ENCODE measurements at regions not wholly inside any gene's neighbourhood (a gene's known extent, or its start where the extent isn't known, plus 50 kb on each side); places are given as distances from the start of the nearest gene placed in this dataset.
"Not testable (repeated sequence)": the region's sequence is repeated elsewhere in the genome, so short reads cannot be mapped to it uniquely, and the experiment has no call there.

DNA sequence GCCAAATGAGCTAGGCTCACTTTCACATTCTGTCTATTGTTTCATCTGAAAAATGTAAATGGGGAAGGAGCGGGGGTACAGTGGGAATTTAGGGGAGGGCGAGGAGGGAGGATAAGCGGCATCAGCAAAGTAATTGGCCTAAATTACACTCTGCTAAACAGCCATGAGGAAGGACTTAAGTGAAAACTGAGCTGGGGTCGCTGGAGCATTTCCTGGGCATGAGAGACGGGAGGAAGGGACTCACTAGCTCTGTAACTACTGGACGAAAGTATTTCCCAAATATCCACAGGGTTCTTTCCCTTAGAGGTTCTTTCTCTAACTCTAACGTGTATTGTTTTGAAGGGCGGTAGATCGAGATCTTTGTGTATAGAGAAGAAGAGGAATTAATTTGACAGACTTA, 418.0 kb downstream of the SOX2 start:
- no peak for DNase-seq (ENCODE audit: low read depth in 1 of 2, low spot score in 1 of 2)

DNA sequence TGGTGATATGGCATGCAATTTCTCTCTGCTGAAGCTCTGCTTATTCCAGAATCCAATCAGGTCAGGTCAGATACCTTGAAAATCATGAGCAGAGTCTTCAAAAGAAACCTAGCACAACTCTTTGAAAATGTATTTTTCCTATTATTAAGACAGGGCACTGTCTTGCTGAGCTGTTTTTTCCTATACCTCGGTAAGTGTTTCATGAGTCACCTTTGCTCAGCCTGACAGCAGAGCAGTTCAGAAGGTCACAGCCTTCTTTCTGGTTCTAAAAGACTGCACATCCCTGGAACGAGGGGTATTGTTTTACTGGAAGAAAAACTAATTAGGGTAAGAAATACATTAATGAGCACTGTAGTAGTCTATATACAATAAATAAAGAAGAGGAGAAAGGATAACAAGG, 422.0 kb downstream of the SOX2 start:
- DNase-seq (ENCODE audit: low read depth in 1 of 2, low spot score in 1 of 2) = no peak

DNA sequence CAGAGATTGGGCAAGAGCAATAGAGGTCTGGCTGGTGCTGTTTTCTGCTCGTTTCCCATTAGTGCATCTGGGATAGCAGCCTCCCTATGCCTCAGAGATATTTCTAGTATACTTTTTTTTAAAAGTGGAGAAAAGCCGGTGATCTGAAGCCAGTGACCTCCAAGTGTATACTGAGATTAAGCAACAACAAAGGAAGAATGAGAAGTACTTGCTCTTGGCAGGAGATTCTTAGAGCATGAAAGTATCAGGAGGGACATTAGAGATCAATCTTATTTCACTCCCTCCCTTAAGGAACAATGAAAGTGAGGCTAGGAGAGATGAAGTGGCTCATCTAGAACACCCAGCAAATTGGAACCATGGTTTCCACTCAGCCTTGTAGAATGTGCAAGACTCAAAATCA, 423.3 kb downstream of the SOX2 start:
- DNase-seq (ENCODE audit: low read depth in 1 of 2, low spot score in 1 of 2) = no peak

DNA sequence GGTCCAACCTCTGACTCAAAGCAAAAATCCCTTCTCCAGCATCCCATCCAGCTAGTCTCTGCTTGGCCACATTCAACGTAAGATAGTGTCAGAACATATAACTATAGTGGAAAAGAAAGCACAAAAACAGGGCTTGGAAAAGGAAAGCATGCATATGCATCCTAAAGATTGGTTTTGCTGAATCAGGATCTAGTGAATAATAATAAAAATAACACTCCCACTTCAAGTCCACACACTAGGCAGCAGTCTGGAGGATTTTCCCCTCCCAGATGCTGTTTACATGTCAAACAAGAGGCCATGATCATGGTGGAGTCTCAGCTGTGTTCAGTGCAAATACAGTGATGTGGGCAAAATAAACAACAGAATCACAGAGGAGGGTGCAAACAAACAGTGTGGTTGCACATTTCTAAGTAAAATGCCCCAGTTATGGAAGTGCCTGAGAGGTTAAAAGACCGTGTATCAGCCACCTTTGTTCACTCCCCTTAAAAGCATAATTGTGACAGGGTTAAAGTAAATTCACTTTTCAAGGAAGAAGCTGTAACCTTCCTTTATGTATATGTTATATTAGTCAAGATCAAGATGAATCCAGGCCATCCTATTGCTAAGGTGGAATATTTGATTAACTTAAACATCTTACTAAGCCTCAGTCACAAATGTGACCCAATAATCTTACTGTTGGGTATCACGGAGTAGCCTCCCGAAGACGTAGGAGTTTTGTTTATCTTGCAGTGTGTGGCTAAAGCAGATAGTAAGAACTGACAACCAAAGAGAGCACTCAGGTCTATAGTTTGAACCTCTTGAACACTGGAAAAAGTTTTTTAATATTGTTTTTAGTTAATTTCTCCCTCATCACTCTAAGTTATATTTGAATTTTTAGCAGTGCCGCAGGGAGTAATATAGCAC, 424.5 kb downstream of the SOX2 start:
- no peak for DNase-seq (ENCODE audit: low read depth in 1 of 2, low spot score in 1 of 2)

DNA sequence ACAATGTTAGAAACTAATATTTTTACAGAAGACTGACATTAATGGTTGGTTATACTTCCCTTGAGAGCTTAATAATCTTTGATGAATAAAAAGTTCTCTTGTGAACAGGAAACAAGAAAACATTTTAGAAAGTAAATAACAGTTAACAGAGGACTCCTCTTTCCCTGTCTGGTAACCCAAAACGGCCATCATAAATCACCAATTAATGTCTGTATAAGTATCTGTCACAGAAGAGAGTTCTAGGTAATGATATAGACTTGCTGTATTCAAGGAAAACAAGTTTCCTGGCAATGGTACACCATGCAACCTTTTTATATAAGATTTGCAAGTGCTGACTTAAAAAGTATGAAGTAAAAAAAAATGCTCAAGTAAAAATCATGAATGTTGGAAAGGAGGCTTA, 426.7 kb downstream of the SOX2 start:
- DNase-seq (ENCODE audit: low read depth in 1 of 2, low spot score in 1 of 2) = no peak

DNA sequence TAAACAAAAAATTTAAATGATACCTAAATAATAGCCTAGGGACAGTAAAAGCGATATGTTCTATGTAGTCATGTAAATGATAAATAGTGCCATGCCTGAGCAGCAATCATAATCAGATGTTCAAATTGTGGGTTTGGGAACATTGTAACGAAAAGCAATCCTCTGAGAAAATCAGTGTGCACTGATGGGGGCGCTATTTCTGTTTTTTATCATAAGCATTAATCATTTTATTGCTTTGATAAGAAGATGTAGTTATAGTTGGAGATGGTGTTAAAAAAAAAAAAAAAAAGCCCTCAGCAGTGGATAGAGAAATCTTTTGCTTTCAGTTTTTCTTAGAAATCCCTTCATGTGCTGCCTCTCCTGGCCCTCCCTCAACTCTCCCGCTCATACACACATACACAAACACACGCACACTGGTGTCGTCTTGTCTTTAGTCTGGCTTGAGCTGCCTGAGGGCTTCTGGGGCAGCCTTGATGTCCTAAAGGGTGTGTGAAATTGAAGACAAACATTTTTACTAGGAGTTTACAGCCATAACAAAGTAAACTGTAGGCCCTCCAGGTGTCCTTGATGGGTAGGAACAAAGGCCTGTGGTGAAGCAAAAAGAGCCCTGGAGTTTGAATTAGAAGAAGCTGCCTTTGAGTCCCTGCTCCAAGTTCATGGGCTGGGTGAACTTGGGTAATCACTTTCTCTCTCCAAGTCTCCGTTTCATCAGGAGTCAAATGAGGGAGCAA, 428.1 kb downstream of the SOX2 start:
- DNase-seq (ENCODE audit: low read depth in 1 of 2, low spot score in 1 of 2) = no peak

DNA sequence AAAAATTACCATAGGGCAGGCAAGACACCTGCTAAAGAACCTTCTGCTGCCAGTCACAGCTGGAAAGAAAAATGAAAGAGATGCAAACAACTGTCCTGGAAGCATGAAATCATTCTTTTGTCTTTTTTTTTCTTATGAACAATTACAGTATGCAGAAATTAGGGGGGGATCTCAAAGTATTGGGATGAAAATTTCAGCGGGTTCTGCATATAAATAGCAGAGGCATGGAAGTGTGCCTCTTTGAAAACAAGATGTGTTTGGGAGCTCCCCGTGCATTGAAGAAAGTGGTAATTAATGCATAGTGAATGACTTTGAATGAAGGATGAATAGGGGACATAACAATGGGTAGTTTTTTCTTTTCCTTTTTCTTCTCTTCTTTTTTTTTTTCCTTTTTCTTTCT, 431.2 kb downstream of the SOX2 start:
- DNase-seq (ENCODE audit: low read depth in 1 of 2, low spot score in 1 of 2) = no peak

DNA sequence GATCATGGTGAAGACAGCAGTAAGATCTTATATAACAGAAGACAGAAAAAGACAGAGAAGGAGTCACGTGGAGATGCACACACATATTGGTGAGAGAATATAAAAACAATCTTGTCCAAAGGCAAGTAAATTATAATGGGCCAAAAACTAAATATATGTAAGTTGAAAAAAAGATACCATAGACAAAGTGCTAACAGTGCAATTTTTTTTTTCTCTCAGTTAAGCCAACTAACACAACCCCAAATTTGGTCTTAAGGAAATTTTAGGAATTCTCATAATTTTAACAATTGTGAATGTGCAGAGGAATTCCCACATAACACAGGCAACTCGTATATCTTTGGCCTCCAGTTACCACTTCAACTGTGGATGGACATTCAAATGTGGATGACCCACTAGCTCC, 432.2 kb downstream of the SOX2 start:
- DNase-seq (ENCODE audit: low read depth in 1 of 2, low spot score in 1 of 2) = no peak

DNA sequence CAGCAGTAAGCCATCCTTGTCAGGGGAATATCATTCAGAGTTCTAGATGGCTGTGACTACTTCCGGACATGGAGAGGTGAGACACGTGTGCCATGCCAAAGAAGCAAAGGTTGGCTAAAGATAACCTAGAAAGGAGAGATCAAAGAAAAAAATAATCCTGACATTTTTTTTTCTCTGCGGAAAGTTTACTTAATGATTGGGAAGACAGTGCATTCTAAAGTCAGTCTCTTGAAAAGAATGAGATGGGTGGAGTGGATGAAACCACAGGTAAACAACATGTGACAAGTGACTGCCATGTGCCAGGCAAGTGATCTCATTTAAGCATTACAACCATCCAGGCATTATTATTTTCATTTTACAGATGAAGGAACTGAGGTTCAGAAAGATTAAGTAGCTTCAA, 436.6 kb downstream of the SOX2 start:
- DNase-seq (ENCODE audit: low read depth in 1 of 2, low spot score in 1 of 2) = no peak

DNA sequence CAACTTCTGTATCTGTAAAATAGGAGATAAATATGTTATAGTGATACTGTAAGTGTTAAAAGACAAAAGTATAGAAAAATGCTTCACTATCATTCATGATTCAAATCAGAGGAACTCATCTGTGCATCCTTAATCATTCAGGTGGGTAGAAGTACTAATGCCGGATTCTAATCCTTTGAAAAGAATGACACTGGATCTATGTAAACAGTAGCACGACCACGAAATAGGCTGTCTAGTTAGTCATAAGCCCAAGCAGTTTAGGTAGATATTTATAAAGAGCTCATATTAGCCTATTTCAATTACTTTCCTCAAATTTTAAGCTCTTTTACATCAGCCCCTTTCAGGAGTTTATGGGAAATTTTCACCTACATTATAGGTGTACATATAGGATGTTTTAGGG, 437.9 kb downstream of the SOX2 start:
- no peak for DNase-seq (ENCODE audit: low read depth in 1 of 2, low spot score in 1 of 2)

DNA sequence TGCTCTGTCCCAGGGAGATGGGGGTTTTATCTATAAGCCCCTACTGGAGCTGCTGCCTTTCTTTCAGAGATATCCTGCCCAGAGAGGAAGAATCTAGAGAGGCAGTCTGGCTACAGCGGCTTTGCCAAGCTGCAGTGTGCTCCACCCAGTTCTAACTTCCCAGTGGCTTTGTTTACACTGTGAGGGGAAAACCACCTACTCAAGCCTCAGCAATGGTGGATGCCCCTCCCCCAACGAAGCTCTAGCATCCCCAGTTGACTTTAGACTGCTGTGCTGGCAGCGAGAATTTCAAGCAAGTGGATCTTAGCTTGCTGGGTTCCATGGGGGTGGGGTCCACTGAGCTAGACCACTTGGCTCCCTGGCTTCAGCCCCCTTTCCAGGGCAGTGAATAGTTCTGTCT, 444.6 kb downstream of the SOX2 start:
- DNase-seq (ENCODE audit: low read depth in 1 of 2, low spot score in 1 of 2) = not testable (repeated sequence)

DNA sequence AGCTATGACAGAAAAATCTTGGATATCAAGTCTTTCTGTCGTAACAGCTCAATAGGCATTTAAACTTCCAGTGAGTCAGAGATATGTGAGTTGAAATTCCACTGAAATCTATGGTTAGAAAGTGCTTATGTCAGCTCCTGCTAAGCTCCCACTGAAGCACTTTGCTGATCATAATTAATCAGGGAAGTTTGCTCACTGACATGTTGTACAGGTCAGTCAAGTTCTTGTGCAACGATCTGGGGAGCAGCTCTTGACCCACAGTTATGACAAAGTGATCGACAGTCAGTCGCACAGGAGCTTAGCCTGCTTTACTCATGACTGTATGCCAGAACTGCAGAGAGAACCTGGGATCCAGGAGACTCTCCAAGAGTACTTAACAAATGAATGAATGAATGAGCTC, 453.5 kb downstream of the SOX2 start:
- DNase-seq (ENCODE audit: low read depth in 1 of 2, low spot score in 1 of 2) = no peak

DNA sequence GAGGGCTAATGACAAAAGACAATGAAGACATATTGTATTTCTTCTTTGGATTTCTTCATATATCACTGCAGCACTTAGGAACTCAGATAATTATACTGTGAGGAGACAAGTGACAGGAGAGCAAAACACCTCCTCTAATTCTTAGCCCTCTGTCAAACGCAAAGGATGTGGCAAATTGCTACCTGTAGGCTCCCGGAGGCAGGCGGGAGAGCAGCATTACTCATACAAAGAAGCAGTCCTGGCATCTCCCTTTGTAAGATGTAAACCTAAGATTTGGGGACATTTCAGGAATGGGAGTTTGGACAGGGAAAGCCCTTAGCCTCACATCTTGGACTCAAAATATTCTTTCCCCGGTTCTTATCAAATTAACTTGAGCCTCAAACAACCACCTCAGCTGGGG, 460.8 kb downstream of the SOX2 start:
- no peak for DNase-seq (ENCODE audit: low read depth in 1 of 2, low spot score in 1 of 2)

DNA sequence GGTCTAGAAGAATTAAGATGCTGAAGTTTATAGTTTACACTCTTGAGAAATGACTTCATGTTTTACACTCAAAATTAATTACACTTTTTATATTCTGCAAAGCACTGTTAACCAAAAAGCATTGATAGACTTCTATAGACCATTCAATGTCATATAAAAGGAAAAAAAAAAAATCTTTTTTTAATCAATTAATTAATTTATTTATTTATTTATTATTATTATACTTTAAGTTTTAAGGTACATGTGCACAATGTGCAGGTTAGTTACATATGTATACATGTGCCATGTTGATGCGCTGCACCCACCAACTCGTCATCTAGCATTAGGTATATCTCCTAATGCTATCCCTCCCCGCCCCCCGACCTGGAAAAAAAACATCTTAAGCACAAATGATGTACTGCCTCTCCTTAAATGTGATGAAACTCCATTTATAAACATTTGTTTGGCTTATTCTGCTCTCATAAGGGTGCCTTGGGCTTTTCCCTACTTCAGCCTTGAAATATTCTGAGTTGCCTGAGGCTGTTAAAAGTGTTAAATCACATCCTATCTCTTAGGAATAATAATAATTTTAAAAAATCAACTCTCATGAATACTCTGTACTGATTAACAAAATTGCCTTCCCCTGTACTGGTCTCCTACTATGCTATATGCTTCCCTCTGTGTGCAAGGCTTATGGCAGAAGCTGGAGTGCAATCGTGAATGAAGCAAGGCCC, 466.9 kb downstream of the SOX2 start:
- DNase-seq (ENCODE audit: low read depth in 1 of 2, low spot score in 1 of 2) = no peak

DNA sequence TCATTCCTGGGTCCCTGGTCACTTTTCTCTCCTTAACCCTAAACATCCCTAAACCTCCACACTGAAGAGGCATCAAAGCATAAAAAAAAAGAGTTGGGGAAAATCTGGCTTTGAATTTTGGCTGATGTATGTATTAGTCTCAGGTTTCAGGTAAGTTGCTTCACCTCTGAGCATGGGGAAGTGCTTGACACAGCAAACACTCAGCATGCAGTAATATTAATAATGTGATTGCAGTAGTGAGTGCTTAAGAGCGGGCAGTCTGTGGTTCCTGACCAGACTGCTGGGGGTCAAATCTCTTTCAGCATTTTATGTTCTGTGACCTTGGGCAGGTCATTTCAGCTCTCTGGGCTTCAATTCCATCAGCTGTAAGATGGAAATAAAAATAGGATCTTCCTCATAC, 467.9 kb downstream of the SOX2 start:
- no peak for DNase-seq (ENCODE audit: low read depth in 1 of 2, low spot score in 1 of 2)

DNA sequence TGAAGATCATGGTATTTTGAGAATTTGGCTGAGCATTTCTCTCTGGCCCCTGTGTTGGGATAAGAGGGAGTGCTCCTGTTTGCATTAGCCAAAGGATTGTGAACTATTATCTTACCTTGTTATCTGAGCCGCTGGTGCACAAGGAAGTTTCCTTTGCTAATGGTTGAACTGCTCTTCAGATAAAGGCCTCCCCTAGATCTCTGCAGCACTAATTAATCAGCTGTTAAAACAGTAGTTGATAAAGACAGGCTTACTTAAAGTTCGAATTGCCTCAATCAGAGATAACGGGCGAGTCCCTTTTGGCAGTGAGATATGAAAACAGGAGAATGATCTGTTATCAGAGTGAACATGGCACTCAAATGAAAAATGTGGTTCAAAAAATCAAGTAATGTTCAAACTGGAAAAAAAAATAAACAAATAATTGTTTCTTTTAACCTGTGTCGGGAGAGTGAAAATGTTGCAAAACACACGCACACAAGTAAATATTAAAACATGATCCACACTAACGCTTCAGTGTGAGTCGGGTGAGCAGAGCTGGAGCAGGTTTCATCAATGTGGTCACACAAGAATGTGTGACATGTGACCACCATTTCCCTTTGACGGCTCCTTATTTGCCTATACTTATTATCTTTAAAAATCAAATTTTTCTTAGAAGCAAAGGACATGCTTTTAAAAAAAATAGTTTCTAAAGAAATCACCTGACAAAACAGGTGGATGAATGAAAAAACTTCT, 469.1 kb downstream of the SOX2 start:
- no peak for DNase-seq (ENCODE audit: low read depth in 1 of 2, low spot score in 1 of 2)

DNA sequence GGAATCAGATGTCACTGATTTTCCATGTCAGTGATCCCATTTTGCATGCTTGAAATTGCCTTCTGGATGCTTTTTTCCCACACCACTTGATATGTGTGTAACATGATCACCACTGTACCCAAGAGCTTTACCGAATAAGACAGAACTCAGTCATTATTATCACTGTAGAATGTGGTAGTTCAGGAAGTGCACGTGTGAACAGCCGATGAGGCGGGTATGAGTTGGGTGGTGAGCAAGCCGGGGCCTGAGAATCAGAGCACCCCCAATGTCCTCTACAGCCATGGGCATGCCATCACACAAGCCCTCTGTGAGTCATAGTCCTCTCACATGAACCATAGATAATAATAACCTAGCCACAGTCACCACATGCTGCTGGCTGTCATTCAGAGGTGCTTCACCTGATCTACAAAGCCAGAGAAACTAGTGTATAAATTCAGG, 470.8 kb downstream of the SOX2 start:
- no peak for DNase-seq (ENCODE audit: low read depth in 1 of 2, low spot score in 1 of 2)

DNA sequence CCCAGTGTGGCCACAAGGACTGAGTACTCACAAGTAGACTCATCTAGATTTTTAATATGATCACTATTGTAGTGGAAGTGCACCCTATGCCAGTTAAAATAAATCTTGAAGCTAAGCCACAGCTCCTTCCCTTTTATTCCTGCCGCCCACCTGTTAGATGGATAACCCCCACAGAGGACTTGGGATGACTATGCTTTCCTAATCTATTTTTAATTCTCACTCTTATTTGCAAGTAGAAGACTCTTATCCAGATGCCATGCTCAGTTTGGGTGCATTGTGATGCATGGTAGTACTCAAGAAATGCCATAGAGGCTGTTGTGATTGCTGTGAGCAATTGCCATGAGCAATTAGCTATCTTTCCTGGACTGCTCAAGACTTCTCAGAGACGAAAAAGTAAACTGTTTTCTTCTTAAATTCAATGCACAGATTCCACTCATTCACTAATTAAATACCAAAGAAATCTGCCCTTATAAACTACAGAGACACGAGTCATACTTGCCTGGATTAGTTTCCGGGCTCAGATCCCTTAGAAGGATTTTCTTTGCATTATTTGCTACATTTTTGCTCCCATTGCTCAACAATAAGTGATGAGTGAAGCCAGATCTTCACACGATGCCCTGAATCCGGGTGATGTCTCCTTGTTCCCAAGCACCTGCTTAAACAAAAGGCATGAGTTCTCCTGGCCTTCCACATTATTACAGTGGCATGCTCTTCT, 472.1 kb downstream of the SOX2 start:
- DNase-seq (ENCODE audit: low read depth in 1 of 2, low spot score in 1 of 2) = no peak

DNA sequence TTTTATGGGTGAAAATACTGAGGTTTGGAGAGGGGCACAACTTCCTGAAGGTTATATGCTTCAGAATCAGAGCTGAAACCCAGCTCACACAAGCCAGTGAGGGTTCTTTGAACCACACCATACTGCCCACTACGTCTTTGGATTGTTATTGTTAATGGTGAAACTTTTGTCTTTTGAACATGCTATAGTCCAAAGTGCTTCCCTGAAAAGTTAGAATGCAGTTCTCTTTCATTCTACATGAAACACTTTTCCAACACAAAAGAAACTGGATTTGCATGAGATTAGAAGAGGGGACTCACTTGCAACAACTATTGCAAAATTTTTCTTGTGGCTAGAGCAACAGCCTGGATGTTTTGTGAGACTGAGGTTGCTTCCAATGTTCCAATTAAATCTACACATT, 473.6 kb downstream of the SOX2 start:
- DNase-seq (ENCODE audit: low read depth in 1 of 2, low spot score in 1 of 2) = no peak

DNA sequence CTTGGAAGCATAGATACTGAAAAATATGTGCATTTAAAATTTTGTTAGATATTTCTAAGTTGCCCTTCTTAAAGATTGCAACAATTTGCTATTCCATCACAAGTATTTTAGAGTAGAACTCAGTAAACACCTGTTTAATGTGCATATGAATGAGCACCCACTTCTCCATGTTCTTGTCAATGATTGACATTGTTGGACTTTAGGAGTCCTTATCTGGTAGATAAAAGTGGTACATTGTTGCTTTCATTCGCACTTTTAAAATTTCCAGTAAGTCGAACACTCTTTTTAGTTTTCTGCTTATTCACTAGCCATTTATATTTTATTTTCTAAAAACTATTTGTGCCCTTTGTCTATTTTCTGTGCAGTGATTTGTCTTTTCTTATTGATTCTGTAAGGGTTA, 478.3 kb downstream of the SOX2 start:
- no peak for DNase-seq (ENCODE audit: low read depth in 1 of 2, low spot score in 1 of 2)

DNA sequence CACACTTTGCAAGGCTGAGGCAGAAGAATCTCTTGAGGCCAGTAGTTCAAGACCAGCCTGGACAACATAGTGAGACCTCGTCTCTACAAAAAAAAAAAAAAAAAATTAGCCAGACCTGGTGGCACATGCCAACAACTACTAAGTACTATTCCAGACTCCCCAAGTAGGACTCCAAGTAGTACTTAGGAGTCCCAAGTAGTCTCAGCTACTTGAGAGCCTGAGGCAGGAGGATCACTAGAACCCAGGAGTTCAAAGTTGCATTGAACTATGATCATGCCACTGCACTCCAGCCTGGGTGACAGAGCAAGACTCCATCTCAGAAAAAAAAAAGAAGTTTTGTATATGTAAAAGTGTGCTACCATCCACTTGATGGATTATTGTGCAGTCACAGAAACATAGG, 486.6 kb downstream of the SOX2 start:
- no peak for DNase-seq (ENCODE audit: low read depth in 1 of 2, low spot score in 1 of 2)

Data from activated CD4-positive, alpha-beta T cell treated with anti-CD3 and anti-CD28 coated beads, Interleukin-2, amount 50 U/mL, for 24 hours (primary cell).